GM12878 (cell line): ENCODE measurements at regions not wholly inside any gene's neighbourhood (a gene's known extent, or its start where the extent isn't known, plus 50 kb on each side); places are given as distances from the start of the nearest gene placed in this dataset.

Experiments
- ATAC-seq: fragments of 200-7000 bp; cut with Tn5 transposase; 3 replicates; pipeline ENCODE4 v1.9.1; 2020; ENCODE audit warnings: mild to moderate bottlenecking, moderate library complexity
- BruUV-seq: library from RNA; stranded (reverse); fragments of 400-500 nt; replicated peaks from 2 replicates; lab custom pipeline; 2021; lab: Mats Ljungman, UMichigan
- CTCF ChIA-PET: fragments of 300-600 bp; sonication (Branson Sonifier 250); formaldehyde crosslinking; extraction: SDS; loops from one replicate; lab custom pipeline; 2021; ENCODE audit warnings: inconsistent platforms; lab: Yijun Ruan, JAX
- POLR2A ChIA-PET: fragments of 350-600 bp; formaldehyde crosslinking; extraction: SDS; loops from one replicate; lab custom pipeline; 2021; ENCODE audit warnings: inconsistent platforms; lab: Charles Lee
- RAD21 ChIA-PET: fragments of 300-600 bp; sonication (Branson Sonifier 250); formaldehyde crosslinking; loops from one replicate; lab custom pipeline; 2023; ENCODE audit warnings: antibody characterized with exemption; ENCODE audit not compliant: unreplicated experiment; lab: Charles Lee
- SMC1A ChIA-PET: fragments of 300-600 bp; sonication (Branson Sonifier 250); formaldehyde crosslinking; loops from one replicate; lab custom pipeline; 2023; ENCODE audit not compliant: unreplicated experiment, uncharacterized antibody; lab: Charles Lee
- DNase-seq: peaks from one replicate; pipeline ENCODE4 v3.0.0-alpha.2; 2011; ENCODE audit warnings: low read depth, low spot score
- FAIRE-seq: peaks from 3 replicates; lab custom pipeline; 2011; peaks lifted over from hg19 to GRCh38; lab: Jason Lieb, UNC
- H2AFZ ChIP-seq: 2 replicates; pipeline ENCODE4 v1.6.0; 2011; ENCODE audit warnings: low read depth, low read length, control low read depth; ENCODE audit not compliant: control insufficient read depth
- H3K27ac ChIP-seq: 2 replicates; pipeline ENCODE4 v1.5.1; 2011; ENCODE audit warnings: control low read depth; ENCODE audit not compliant: control insufficient read depth, insufficient read depth
- H3K27me3 ChIP-seq, 2 experiments: replicated peaks in 1 of 2; 2 replicates each; pipeline versions ENCODE4 v1.6.0 to v1.6.1; 2011; ENCODE audit warnings: low read length in 1 of 2; ENCODE audit not compliant: control insufficient read depth in 2 of 2, insufficient read depth in 2 of 2
- H3K36me3 ChIP-seq, 2 experiments: 2 replicates each; pipeline ENCODE4 v1.5.1; 2011; ENCODE audit warnings: low read length in 1 of 2; ENCODE audit not compliant: control insufficient read depth in 2 of 2, insufficient read depth in 2 of 2
- H3K4me1 ChIP-seq: 2 replicates; pipeline ENCODE4 v1.6.1; 2011; ENCODE audit warnings: mild to moderate bottlenecking, low read length, moderate library complexity, mixed read lengths; ENCODE audit not compliant: control insufficient read depth, insufficient read depth
- H3K4me2 ChIP-seq: 2 replicates; pipeline ENCODE4 v1.6.0; 2011; ENCODE audit warnings: control low read depth; ENCODE audit not compliant: control insufficient read depth, insufficient read depth
- H3K4me3 ChIP-seq: fragments of 200-600 bp; sonication (generic); 2 replicates; pipeline ENCODE4 v1.5.1; 2016
- H3K79me2 ChIP-seq: 2 replicates; pipeline ENCODE4 v1.6.0; 2011; ENCODE audit warnings: low read length; ENCODE audit not compliant: control insufficient read depth, insufficient read depth
- H3K9ac ChIP-seq: 2 replicates; pipeline ENCODE4 v1.8.0; 2011; ENCODE audit warnings: low read length, control low read depth, mixed read lengths; ENCODE audit not compliant: control insufficient read depth, insufficient read depth
- H3K9me3 ChIP-seq: replicated peaks from 3 replicates; pipeline ENCODE4 v1.5.1; 2011; ENCODE audit warnings: mild to moderate bottlenecking, low read length; ENCODE audit not compliant: control insufficient read depth, insufficient read depth
- H4K20me1 ChIP-seq: 2 replicates; pipeline ENCODE4 v1.6.0; 2011; ENCODE audit not compliant: control insufficient read depth, insufficient read depth
- BMI1 ChIP-seq: fragments of 450-650 bp; IDR thresholded peaks from 2 replicates; pipeline ENCODE4 v1.6.1; 2016; ENCODE audit warnings: mild to moderate bottlenecking, moderate library complexity, borderline replicate concordance
- CHD4 ChIP-seq: fragments of 200-600 bp; sonication (generic); IDR thresholded peaks from 2 replicates; pipeline ENCODE4 v1.6.1; 2016; ENCODE audit warnings: mild to moderate bottlenecking
- MYB ChIP-seq: fragments of 150-350 bp; IDR thresholded peaks from 2 replicates; pipeline ENCODE4 v1.6.1; 2014; ENCODE audit warnings: mild to moderate bottlenecking, low read depth, low read length, borderline replicate concordance
- POLR2AphosphoS2 ChIP-seq: IDR thresholded peaks from 2 replicates; pipeline ENCODE4 v1.6.1; 2011; ENCODE audit warnings: low read depth, mild to moderate bottlenecking, low read length, improper control_type of control experiment, moderate library complexity
- SMC3 ChIP-seq: IDR thresholded peaks from 2 replicates; pipeline ENCODE4 v1.6.1; 2011; ENCODE audit warnings: low read length, improper control_type of control experiment, borderline replicate concordance
- SP1 ChIP-seq: IDR thresholded peaks from one replicate; pipeline ENCODE4 v1.6.1; 2011; ENCODE audit warnings: low read depth, low read length
- SRF ChIP-seq, 2 experiments: IDR thresholded peaks; 2 replicates each; pipeline ENCODE4 v1.6.1; 2011; ENCODE audit warnings: low read depth in 2 of 2, low read length in 2 of 2, mild to moderate bottlenecking in 1 of 2, moderate library complexity in 1 of 2
- ZNF207 ChIP-seq: fragments of 450-650 bp; IDR thresholded peaks from 2 replicates; pipeline ENCODE4 v1.6.1; 2014; ENCODE audit warnings: antibody characterized with exemption, mild to moderate bottlenecking, borderline replicate concordance
- WGBS: methylation state at CpG from one replicate; pipeline ENCODE4 v1.1.6; 2016; ENCODE audit warnings: low lambda C conversion rate; ENCODE audit not compliant: insufficient replicate concordance, insufficient coverage; ENCODE audit errors: missing lambda C conversion rate; 5-methylcytosine and 5-hydroxymethylcytosine counted together
- in situ Hi-C: fragments of 300-500 bp; cut with MboI; formaldehyde crosslinking; loops from 9 replicates; pipeline ENCODE4 v1.14.3; 2018; ENCODE audit warnings: mixed read lengths
- intact Hi-C: fragments of 100-400 bp; cut with micrococcal nuclease; formaldehyde crosslinking; loops from one replicate; pipeline ENCODE4 v1.14.2; 2022; ENCODE audit not compliant: unreplicated experiment

DNA sequence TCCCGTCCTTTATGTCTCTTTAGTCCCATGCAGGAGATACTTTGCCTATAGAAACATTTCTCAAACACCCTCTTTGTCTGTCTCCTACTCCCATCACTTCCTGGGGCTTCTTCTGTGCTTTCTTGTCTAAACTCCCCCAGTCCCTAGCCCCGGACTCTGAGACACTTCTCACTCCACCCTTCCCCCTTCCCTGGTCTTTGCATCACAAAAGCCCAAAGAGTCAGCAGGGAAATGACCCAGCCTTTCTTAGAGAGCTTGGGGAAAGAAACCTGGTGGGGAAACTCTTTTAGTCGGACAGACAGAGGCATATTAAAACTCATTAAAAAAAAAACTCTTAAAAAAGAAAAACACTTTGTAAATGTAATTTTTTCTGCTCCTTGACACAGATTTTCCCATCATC, 211.2 kb downstream of the TJP1 start:
- RAD21 ChIA-PET: no interaction called here
- H3K36me3 ChIP-seq: no peaks in the 10 kb centered on the region
- H3K27me3 ChIP-seq: no peaks in the 10 kb centered on the region
- H3K4me3 ChIP-seq: no peak overlapping the region
- BruUV-seq: no TSS peak
- TF ChIP-seq CHD4 (no peak), BMI1 (no peak), SMC3 (no peak), MYB (no peak), ZNF207 (no peak), SP1 (no peak)
- H3K4me1 ChIP-seq: no peaks in the 10 kb centered on the region
- no peaks in the 10 kb centered on the region for H3K79me2 ChIP-seq
- DNase-seq (no peak), ATAC-seq (no peak), FAIRE-seq (no peak)
- H3K27ac ChIP-seq: no peak overlapping the region
- H3K9me3 ChIP-seq: no peaks in the 10 kb centered on the region
- H4K20me1 ChIP-seq: no peaks in the 10 kb centered on the region
- POLR2A ChIA-PET: no interaction called here
- intact Hi-C loops (no loop called here), in situ Hi-C loops (no loop called here)
- H3K4me2 ChIP-seq: no peak overlapping the region
- CTCF ChIA-PET: no interaction called here
- SMC1A ChIA-PET: no interaction called here
- WGBS: 0% methylated on average over 3 of the region's 3 CpGs
- H2AFZ ChIP-seq: no peak overlapping the region
- H3K9ac ChIP-seq: no peak overlapping the region

DNA sequence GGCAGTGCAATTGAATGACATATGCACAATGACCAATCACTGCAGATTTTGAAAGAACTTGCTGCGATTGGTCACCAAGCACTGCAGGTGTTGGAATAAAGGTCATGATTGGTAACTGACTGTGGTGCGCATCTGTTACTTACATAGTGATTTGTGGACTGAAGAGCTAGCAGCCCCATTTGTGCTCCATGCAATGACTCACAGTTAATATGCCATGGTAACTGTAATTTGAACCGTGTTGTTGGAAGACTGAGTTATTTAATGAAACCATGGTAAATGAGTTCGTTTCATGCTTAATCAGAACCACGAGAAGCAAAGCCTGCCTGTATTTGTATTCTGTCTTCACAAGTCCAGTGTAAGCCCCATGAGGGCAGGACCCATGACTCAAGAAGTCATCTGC, 220.5 kb downstream of the TJP1 start:
- H3K27ac ChIP-seq: no peak overlapping the region
- ChIA-PET RAD21 (no interaction called here), POLR2A (no interaction called here), CTCF (no interaction called here), SMC1A (no interaction called here)
- intact Hi-C loops: no loop called here
- BruUV-seq: no TSS peak
- H2AFZ ChIP-seq: no peak overlapping the region
- no peaks in the 10 kb centered on the region for H4K20me1 ChIP-seq
- in situ Hi-C loops: no loop called here
- 11% methylated on average over 5 of the region's 5 CpGs for WGBS
- no peaks in the 10 kb centered on the region for H3K4me1 ChIP-seq
- ATAC-seq: no peak
- FAIRE-seq: no peak
- H3K79me2 ChIP-seq: no peaks in the 10 kb centered on the region
- H3K27me3 ChIP-seq: no peaks in the 10 kb centered on the region
- DNase-seq: no peak
- no peak overlapping the region for H3K4me3 ChIP-seq
- no peak for TF ChIP-seq SRF (IDR thresholded peaks at IDR 0.05; ENCODE audit: low read depth in 2 of 2, low read length in 2 of 2)
- TF ChIP-seq POLR2AphosphoS2: no peak
- H3K4me2 ChIP-seq: no peak overlapping the region
- no peaks in the 10 kb centered on the region for H3K9me3 ChIP-seq
- no peaks in the 10 kb centered on the region for H3K36me3 ChIP-seq
- no peak overlapping the region for H3K9ac ChIP-seq
